ENCODE measurements at regions not wholly inside any gene's neighbourhood (a gene's known extent, or its start where the extent isn't known, plus 50 kb on each side); places are given as distances from the start of the nearest gene placed in this dataset.

DNA sequence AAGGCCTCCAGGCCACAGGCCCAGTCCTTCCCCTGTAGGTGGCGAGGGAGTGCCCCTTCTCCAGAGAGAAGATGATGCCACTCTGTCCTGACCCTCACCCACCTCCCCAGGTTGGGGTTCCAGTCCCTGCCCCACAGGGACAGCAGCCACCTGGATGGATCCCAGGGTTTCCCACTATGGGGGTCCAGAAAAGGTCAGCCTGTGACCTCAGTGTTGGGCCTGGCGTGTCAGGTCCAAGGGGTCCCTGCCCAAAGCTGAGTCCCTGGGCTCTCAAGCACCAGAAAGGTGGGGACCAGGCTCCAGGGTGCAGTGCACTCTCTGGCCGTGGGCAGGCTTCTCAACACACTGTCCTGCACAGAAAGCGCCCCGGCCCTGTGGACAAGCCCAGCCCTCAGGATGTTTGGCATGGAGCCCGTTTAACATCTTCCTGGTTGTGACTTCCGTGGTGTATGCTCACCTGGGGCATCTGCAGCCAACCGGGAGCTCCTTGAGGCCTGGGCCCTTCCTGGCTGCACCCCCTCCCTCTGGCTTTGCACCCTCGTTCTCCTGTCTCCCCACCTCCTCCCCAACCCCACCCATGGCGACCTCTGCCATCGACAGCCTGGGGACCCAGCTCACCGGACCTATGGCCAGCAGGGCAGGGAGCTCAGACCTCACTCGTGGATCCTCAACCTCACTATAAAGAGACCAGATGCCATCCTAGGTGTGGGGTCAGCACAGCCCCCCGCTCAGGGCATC, 58.3 kb upstream of the PPP2R2D start:
- no peak for DNase-seq (ENCODE audit: low read depth, low spot score)
- in situ Hi-C loops (cut with HindIII; ENCODE audit: low pct_unique_long_range_greater_than_20kb, low sequenced_read_pairs), result no loop called here

DNA sequence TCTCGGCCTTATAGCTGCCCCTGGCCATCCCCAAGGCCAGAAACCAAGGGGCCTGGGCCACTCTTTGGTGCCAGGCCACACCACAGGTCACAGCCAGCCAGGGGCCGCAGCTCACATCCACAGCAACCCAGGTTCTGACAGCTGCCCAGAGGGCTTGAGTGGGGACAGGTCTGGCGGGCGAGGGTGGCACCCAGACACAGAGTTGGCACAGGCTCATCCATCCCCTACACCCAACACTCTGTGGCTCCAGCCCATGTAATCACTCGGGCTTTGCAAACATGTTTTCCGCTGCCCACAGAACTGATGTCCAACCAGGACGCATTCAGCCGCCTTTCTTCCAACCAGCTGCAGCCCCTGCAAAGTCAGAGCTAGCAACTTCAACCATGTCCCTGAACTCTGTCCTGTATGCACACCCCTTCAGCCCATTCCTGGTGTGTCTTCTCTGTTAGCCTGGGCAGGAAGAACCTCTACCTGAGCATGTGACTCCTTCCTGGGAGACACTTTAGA, 57.7 kb upstream of the PPP2R2D start:
- in situ Hi-C loops (cut with HindIII; ENCODE audit: low pct_unique_long_range_greater_than_20kb, low sequenced_read_pairs), result no loop called here
- DNase-seq (ENCODE audit: low read depth, low spot score), result no peak

DNA sequence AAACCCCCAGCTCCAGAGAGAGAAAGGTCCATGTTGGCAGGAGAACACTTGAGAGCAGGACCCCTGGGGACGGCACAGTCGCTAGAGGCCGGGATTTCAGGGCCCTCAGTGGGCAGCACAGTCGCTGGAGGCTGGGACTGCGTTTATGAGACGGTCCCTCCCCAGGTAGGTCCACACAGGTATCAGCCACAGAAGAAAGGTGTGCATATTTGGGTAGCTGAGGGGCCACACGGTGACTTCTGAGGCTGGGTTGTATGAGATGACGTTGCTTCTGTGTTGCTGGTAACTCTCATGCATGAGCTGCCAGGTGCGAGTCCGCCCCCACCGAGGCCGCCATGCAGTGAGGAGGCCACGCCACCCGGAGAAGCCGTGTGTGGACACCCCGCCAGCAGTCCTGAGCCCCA, 56.9 kb upstream of the PPP2R2D start:
- in situ Hi-C loops (cut with HindIII; ENCODE audit: low pct_unique_long_range_greater_than_20kb, low sequenced_read_pairs), result no loop called here
- DNase-seq (ENCODE audit: low read depth, low spot score), result no peak

DNA sequence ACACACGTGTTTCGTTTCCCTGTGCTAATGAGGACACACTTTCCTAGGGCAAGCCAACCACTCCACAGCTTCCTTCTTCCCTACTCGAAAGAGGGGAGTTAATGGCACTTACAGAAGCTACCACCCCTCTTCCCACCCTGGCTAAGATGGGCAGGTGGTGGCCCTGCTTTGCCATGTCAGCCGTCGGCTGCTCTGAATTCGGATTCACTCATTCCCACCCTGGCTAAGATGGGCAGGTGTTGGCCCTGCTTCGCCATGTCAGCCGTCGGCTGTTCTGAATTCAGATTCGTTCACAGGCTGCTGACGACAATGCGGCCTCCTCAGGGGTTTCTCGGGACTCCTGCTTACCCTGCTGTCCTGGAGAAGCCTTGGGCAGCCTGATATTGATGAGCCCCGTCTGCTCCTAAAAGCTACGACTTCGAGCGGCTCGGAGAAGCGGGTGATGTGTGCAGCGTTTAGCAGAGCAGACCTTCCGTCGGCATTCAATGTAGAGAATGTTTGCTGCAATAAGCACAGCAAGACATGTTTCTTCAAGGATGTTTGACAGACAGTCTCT, 56.2 kb upstream of the PPP2R2D start:
- in situ Hi-C loops (cut with HindIII; ENCODE audit: low pct_unique_long_range_greater_than_20kb, low sequenced_read_pairs), result no loop called here
- no peak for DNase-seq (ENCODE audit: low read depth, low spot score)

DNA sequence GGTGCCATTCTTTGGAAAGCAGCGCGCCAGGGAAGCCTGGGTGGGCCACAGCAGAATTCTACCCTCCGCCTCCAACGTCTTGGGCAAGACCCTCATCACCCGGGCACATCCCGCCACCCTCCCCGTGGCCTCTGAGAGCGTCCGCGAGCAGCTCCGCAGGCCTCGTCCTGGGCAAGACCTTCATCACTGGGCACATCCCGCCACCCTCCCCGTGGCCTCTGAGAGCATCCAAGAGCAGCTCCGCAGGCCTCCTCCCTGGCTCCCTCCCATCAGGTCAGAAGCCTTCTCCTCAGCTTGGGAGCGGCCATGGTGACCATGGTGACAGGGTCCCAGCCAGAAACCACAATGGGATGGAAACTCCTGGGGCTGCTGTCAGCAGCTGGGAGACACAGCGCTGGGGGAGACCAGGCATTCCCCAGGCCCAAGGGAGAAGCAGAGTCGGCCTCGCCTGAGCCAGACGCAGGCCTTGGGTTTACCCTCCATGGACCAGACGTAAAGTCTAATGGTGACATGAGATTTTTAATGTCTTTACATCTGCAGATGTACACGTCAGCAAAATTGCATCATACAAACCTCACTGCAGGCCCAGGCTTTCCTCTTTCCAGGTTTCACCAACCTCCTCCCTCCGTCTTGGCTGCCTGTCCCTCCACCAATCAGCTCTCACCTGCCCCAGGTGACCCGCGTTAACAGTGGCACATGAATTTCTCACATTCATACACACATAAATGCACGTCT, 55.1 kb upstream of the PPP2R2D start:
- in situ Hi-C loops (cut with HindIII; ENCODE audit: low pct_unique_long_range_greater_than_20kb, low sequenced_read_pairs), result no loop called here
- no peak for DNase-seq (ENCODE audit: low read depth, low spot score)

DNA sequence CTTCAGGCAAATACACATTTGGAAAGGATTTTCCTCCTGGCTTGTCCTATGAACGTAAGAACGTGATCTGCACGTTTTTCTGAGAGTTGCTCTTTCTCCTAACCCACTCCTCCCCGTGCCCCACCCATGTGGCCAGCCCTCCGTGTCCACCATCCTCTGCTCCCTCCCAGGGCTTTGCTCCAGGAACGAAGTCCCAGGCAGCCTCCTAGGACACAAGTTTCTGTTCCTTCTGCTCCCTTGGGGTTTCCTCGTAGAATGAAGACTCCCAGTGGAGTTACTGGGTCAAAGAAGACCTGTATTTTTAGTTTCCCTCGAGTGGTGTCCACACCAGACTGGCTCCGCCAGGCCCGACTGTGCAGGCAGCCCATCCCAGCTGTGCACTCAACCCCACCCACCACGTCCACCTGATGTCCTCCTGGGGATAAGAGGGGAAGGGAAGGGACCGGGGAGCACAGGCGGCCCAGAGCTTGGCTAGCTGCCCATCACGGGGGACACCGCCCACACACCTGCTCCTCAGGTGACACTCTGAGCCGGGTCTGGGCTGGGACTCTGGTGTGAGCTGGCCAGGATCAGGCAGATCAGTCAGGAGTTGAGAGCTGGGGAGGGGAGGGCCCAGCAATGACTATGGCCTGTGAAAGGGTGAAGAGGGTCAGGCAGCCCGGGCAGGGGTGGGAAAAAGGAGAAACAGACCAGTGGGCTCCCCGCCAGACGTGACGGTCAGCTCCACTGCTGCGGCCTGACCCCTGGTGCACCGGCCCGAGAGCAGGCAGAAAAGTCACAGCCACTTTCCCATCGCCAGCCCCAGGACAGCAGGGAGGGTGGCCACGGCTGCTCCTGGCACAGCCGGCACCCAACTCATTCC, 54.3 kb upstream of the PPP2R2D start:
- in situ Hi-C loops (cut with HindIII; ENCODE audit: low pct_unique_long_range_greater_than_20kb, low sequenced_read_pairs), result no loop called here
- no peak for DNase-seq (ENCODE audit: low read depth, low spot score)

DNA sequence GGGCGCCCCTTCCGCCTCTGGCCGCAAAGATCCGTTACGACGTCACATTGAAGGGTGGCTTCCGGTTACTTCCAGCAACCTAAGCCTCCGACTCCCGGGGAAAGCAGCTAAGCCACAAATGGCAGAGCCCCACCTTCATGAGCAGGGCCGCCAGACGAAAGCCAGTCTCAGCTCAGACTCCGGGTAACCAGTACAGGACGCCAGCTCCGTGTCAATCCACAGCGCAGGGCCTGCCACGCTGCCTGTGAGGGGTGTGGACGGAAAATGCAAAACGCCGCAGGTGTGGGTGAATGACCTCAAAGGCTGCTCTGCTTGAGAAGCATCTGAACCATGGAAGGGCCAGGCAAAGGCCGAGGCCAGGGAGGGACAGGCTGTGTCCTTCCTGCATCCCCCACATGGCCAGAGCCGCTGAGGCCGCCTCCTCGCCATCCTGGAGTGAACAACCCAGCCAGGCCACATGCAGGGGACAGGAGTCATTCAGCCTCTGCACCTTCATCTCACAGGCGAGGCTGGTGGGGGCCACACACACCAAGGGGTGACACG, 53.5 kb upstream of the PPP2R2D start:
- no peak for DNase-seq (ENCODE audit: low read depth, low spot score)
- in situ Hi-C loops (cut with HindIII; ENCODE audit: low pct_unique_long_range_greater_than_20kb, low sequenced_read_pairs), result no loop called here

DNA sequence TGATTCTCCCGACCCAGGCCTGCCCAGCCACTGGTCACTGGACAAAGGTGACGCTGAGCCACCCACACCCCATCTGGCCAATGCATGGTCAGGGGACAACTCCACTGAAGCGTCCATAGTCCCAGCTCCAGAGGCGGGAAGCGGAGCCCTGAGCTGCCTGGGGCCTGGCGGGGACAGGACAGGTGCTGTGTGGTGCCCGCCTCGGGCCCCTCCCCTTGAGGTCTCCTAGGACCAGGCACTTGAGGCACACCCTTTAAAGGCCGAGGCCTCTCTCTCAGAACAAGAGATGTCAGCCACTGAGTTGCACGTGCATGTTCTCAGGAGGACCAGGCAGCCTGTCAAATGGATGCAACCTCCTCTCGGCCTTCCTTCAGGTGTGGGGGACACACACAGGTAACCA, 52.5 kb upstream of the PPP2R2D start:
- no peak for DNase-seq (ENCODE audit: low read depth, low spot score)
- in situ Hi-C loops (cut with HindIII; ENCODE audit: low pct_unique_long_range_greater_than_20kb, low sequenced_read_pairs), result no loop called here

DNA sequence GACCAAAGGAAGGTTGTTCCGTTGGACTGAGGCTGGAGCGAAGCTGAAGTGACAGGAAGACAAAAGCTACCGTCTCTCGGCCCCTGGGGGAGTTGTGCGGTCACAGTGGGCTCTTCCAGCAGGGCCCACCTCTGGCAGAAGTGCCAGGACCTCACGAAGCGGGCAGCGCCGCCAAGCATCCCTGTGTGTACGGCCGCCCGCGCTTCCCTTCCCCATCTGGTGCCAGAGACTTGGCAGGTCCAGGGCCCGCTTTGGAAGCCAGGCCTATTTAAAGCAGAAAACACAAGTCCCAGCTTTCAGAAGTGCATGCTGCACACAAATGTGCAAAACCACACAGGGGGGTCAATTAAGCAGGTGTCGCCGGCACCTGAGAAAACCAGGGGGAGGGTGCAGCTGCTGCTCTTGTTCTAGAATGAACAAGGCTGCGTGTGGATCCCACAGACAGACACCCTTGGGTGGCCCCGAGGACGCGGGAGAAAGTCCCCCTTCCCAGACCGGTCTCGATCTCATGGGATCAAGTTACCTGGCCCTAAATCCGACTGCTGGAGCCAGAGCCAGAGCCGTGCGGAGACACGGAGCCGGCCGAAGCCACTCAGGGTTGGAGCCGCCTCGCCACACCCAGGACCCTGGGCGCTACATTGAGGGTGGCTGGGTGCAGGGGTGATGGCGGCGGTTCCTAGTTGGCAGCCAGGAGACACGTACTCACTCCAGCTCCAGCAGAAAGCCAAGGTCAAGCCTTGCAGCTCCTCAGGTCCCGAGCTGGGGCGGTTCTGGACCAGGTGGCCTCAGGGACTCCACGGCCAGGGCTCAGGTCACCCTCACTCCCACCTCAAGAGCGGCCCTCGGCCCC, 51.8 kb upstream of the PPP2R2D start:
- in situ Hi-C loops (cut with HindIII; ENCODE audit: low pct_unique_long_range_greater_than_20kb, low sequenced_read_pairs), result no loop called here
- no peak for DNase-seq (ENCODE audit: low read depth, low spot score)

DNA sequence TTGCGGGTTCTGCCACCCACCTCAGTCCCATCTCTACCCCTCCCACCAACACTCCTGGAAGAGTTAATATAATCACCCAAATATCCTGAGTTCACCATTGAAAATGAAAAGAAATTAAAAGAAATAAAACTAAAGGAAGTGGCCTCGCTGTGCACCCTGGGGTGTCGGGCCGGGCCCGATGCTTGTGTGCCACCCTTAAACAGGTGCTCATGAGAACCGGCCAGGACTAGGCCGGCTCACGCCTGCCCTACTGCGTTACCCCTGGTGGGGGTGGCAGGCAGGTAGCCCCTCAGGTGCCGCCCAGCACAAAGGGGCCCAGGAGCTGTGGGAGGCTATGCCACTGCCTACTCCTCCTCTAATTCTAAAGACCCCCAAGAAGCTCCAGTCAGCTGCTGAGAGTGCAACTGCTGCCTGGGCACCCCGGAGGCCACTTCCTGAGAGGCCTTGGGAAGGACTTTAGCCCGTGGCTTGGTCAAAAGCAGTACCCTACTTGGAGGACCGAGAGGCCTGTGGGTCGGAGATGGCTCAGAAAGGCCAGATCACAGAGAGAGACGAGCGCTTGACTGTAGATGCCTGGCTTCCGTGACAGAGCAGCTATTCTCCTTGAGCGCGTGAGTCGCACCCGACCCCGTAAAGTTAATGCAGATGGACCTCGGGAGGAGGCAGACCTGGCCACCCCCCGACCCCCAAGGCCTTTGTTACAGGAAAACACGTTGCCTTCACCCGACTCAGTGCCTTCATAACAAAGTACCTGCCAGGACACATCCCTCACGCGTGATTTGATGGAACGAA, 51.0 kb upstream of the PPP2R2D start:
- in situ Hi-C loops (cut with HindIII; ENCODE audit: low pct_unique_long_range_greater_than_20kb, low sequenced_read_pairs), result no loop called here
- no peak for DNase-seq (ENCODE audit: low read depth, low spot score)

DNA sequence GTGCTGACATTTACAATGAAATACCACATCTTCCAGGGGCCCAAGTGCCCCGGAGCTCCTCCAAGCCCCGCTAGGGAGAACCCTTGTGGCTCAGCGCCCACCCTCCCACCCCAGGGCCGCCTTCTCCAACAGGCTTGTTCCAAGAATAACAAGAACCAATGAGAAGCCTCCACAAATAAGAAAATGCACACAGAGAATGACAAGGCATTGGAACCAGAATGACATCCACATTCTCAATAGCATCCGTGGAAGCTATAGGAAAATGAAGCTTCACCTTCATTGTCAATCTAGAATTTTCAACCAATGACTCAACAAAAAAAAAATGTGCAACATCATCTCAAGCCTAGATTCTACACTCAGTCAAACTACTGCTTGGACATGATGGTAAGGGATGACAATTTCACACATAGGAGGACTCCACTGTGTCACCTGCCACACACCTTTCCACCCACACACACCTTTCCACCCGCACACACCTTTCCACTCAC, 50.4 kb upstream of the PPP2R2D start:
- peak; percentile 27 for DNase-seq (ENCODE audit: low read depth, low spot score)
- in situ Hi-C loops (cut with HindIII; ENCODE audit: low pct_unique_long_range_greater_than_20kb, low sequenced_read_pairs), result no loop called here
